ENCODE measurements at regions not wholly inside any gene's neighbourhood (a gene's known extent, or its start where the extent isn't known, plus 50 kb on each side); places are given as distances from the start of the nearest gene placed in this dataset.

DNA sequence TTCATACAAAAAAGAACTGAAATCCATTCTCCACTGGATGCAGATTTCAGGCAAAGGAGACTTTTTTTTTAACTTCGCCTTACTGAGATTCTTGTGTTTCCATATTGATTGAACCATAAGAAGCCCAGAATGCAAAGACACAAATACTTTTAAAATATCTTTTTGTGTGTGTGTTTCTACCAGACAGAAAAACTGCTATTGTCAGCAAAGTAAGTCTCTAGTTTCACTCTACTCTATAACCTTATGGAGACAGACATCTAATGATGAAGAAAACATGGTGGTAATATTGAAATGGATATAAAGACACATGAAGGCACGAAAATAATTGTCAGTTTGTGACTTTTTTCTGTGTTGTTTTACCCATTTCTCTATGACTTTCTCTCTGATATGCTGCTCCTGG is 260.3 kb upstream of the RORB start:
- no peak overlapping the region for H3K27ac ChIP-seq (ENCODE audit: low read depth in 1 of 3, low read length in 2 of 3)
- DNase-seq (no peak), FAIRE-seq (no peak)
- no peak overlapping the region for H3K4me3 ChIP-seq (ENCODE audit: low read depth in 1 of 3, low read length in 3 of 3)
- H3K9me3 ChIP-seq (ENCODE audit: control insufficient read depth in 2 of 2, insufficient read depth in 1 of 2, low read depth in 1 of 2, low read length in 1 of 2) = peaks cover 0 to 6% of the 10 kb centered on the region in 2 donors
- 42 to 54% (median 54%) methylated on average over 2 of the region's 2 CpGs for WGBS, 3 donors
- no peaks in the 10 kb centered on the region for H3K36me3 ChIP-seq (ENCODE audit: control insufficient read depth in 3 of 3, insufficient read depth in 2 of 3, low read depth in 1 of 3, low read length in 3 of 3)
- H3K27me3 ChIP-seq (ENCODE audit: control insufficient read depth in 3 of 3, insufficient read depth in 3 of 3, low read length in 3 of 3) = no peaks in the 10 kb centered on the region
- no peaks in the 10 kb centered on the region for H3K4me1 ChIP-seq (ENCODE audit: control insufficient read depth in 3 of 3, insufficient read depth in 2 of 3, low read depth in 1 of 3, low read length in 2 of 3)

DNA sequence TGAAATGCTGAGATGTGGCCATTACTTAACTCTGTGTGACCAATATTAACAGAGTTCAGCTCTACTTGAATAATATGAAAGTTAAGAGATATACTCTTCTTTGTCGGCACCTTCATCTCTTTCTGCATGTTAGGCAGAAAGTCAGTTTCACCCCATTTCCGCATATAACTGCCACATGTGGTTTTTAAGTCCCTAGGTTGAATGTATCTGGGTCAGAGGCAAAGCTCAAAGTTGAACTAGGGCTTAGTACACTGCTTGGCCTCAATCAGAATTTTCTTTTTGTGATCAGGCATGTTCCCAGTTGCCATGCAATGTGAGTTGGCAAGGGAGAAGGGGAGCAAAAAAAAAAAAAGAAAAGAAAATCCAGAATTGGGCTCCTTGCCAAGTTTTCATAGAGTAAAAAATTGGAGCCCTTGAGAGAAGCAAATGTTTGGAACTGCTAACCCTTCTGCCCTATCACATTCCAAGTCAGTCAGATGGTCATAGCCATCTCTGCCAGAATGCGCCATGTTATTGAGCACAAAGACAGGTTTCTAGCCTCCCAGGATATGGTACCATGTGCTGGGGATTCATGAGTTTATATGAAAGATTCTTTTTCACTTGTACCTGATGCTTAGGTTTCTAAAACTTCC is 251.2 kb upstream of the RORB start:
- no peak overlapping the region for H3K4me3 ChIP-seq (ENCODE audit: low read depth in 1 of 3, low read length in 3 of 3)
- no peak for FAIRE-seq
- no peaks in the 10 kb centered on the region for H3K9me3 ChIP-seq (ENCODE audit: control insufficient read depth in 2 of 2, insufficient read depth in 1 of 2, low read depth in 1 of 2, low read length in 1 of 2)
- no peaks in the 10 kb centered on the region for H3K36me3 ChIP-seq (ENCODE audit: control insufficient read depth in 3 of 3, insufficient read depth in 2 of 3, low read depth in 1 of 3, low read length in 3 of 3)
- no peaks in the 10 kb centered on the region for H3K4me1 ChIP-seq (ENCODE audit: control insufficient read depth in 3 of 3, insufficient read depth in 2 of 3, low read depth in 1 of 3, low read length in 2 of 3)
- WGBS, 3 donors = 76 to 90% (median 87%) methylated on average over 3 of the region's 3 CpGs
- H3K27me3 ChIP-seq (ENCODE audit: control insufficient read depth in 3 of 3, insufficient read depth in 3 of 3, low read length in 3 of 3) = no peaks in the 10 kb centered on the region
- DNase-seq = peak; percentile 3 to 43
- no peak overlapping the region for H3K27ac ChIP-seq (ENCODE audit: low read depth in 1 of 3, low read length in 2 of 3)

DNA sequence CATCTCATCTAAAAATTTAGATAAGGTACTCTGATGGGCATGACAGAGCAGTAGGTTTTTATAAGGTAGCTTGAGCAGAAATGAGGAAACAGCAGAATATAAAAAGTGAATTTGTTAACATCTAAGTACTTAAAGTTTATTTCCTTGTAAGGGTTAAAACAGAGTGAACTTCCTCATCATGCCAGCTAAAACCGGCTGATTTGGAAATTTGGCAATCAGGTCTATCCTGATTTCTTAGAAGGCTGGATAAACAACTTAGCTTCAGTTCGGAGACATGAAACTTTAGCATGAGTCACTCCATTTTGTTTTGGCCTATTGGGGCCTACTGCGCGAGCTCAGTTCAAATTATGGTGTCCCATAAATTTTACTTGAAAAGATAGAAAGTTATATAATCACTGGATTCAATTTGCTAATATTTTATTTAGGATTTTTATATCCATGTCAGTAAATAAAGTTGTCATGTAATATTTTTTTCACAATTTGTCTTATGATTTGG is 241.6 kb upstream of the RORB start:
- WGBS, 3 donors = 51 to 61% (median 53%) methylated on average over 4 of the region's 4 CpGs
- DNase-seq = no peak
- no peaks in the 10 kb centered on the region for H3K4me1 ChIP-seq (ENCODE audit: control insufficient read depth in 3 of 3, insufficient read depth in 2 of 3, low read depth in 1 of 3, low read length in 2 of 3)
- no peaks in the 10 kb centered on the region for H3K9me3 ChIP-seq (ENCODE audit: control insufficient read depth in 2 of 2, insufficient read depth in 1 of 2, low read depth in 1 of 2, low read length in 1 of 2)
- H3K27ac ChIP-seq (ENCODE audit: low read depth in 1 of 3, low read length in 2 of 3) = no peak overlapping the region
- FAIRE-seq = no peak
- H3K27me3 ChIP-seq (ENCODE audit: control insufficient read depth in 3 of 3, insufficient read depth in 3 of 3, low read length in 3 of 3) = no peaks in the 10 kb centered on the region
- no peaks in the 10 kb centered on the region for H3K36me3 ChIP-seq (ENCODE audit: control insufficient read depth in 3 of 3, insufficient read depth in 2 of 3, low read depth in 1 of 3, low read length in 3 of 3)
- H3K4me3 ChIP-seq (ENCODE audit: low read depth in 1 of 3, low read length in 3 of 3) = no peak overlapping the region

DNA sequence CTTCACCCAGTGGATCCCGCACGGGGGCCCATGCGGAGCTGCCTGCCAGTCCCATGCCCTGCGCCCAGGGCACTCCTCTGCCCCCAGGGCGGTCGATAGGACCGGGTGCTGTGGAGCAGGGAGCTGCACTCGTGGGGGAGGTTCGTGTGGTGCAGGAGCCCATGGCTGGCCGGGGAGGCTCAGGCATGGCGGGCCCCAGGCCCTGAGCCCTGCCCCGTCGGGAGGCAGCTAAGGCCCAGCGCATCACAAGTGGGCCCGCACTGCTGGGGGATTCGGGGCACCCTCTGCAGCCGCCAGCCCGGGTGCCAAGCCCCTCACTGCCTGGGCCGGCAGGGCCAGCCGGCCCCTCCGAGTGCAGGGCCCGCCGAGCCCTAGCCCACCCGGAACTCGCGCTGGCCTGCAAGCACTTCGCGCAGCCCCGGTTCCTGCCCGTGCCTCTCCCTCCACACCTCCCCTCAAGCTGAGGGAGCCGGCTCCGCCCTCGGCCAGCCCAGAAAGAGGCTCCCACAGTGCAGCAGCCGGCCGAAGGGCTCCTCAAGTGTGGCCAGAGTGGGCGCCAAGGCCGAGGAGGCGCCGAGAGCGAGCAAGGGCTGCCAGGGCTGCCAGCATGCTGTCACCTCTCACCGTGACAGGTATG is 221.1 kb upstream of the RORB start:
- Histone ChIP-seq H3K4me3 (ENCODE audit: low read depth in 1 of 3, low read length in 3 of 3) (no peak overlapping the region), H3K36me3 (ENCODE audit: control insufficient read depth in 3 of 3, insufficient read depth in 2 of 3, low read depth in 1 of 3, low read length in 3 of 3) (no peaks in the 10 kb centered on the region), H3K4me1 (ENCODE audit: control insufficient read depth in 3 of 3, insufficient read depth in 2 of 3, low read depth in 1 of 3, low read length in 2 of 3) (no peaks in the 10 kb centered on the region), H3K9me3 (ENCODE audit: control insufficient read depth in 2 of 2, insufficient read depth in 1 of 2, low read depth in 1 of 2, low read length in 1 of 2) (peaks cover 0 to 4% of the 10 kb centered on the region in 2 donors), H3K27me3 (ENCODE audit: control insufficient read depth in 3 of 3, insufficient read depth in 3 of 3, low read length in 3 of 3) (no peaks in the 10 kb centered on the region), H3K27ac (ENCODE audit: low read depth in 1 of 3, low read length in 2 of 3) (no peak overlapping the region)
- FAIRE-seq = no peak
- 89 to 93% (median 90%) methylated on average over 35 to 41 of the region's 41 CpGs for WGBS, 3 donors
- no peak for DNase-seq

DNA sequence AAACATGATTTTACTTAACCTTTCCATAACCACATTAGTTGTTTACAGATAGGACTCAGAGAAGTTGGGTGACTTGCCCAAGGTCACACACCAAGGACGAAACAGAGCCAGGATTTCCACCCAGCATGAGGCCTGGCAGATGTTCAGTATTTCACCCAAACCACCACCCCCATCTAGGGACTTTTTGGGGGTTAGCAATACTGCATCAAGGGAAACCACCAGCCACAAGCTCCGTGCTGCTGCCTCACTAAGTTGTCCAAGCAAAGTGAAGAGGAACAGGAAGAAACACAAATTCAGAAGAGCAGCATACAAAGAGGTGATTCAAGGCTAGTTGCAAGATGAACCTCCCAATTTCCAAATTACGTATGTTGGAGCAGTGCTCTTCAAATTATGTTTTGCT is 219.6 kb upstream of the RORB start:
- WGBS, 3 donors = 41 to 50% (median 48%) methylated on average over 3 of the region's 3 CpGs
- FAIRE-seq = no peak
- peak in 1 of 2 donors; percentile 12 for DNase-seq

DNA sequence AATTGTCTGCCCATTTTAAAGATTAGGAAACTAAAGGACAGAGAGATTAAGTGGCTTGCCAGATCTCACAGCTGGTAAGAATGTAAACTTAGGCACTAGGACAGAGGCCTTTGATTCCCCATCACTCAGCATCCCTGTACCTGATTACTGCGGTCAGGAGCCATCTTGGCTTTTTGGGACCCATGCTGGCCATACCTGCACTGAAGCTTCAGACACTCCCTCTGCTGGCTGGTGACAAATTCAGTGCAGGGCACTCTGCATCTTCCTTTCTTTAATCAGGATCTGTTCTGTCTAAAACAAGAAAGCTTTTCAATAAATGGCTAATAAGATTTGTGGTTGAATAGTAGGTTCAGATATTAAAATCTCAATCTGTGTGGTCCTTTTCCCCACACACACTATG is 215.5 kb upstream of the RORB start:
- no peaks in the 10 kb centered on the region for H3K9me3 ChIP-seq (ENCODE audit: control insufficient read depth in 2 of 2, insufficient read depth in 1 of 2, low read depth in 1 of 2, low read length in 1 of 2)
- H3K4me3 ChIP-seq (ENCODE audit: low read depth in 1 of 3, low read length in 3 of 3) = no peak overlapping the region
- FAIRE-seq = no peak
- H3K36me3 ChIP-seq (ENCODE audit: control insufficient read depth in 3 of 3, insufficient read depth in 2 of 3, low read depth in 1 of 3, low read length in 3 of 3) = no peaks in the 10 kb centered on the region
- no peak for DNase-seq
- no peaks in the 10 kb centered on the region for H3K4me1 ChIP-seq (ENCODE audit: control insufficient read depth in 3 of 3, insufficient read depth in 2 of 3, low read depth in 1 of 3, low read length in 2 of 3)
- 85 to 90% (median 87%) methylated on average over 1 of the region's 1 CpG for WGBS, 3 donors
- H3K27ac ChIP-seq (ENCODE audit: low read depth in 1 of 3, low read length in 2 of 3) = no peak overlapping the region
- no peaks in the 10 kb centered on the region for H3K27me3 ChIP-seq (ENCODE audit: control insufficient read depth in 3 of 3, insufficient read depth in 3 of 3, low read length in 3 of 3)

More for the DNA sequence above, 219.6 kb upstream of the RORB start:
- H3K36me3 ChIP-seq (ENCODE audit: control insufficient read depth in 3 of 3, insufficient read depth in 2 of 3, low read depth in 1 of 3, low read length in 3 of 3) = no peaks in the 10 kb centered on the region
- no peaks in the 10 kb centered on the region for H3K27me3 ChIP-seq (ENCODE audit: control insufficient read depth in 3 of 3, insufficient read depth in 3 of 3, low read length in 3 of 3)
- H3K9me3 ChIP-seq (ENCODE audit: control insufficient read depth in 2 of 2, insufficient read depth in 1 of 2, low read depth in 1 of 2, low read length in 1 of 2) = peaks cover 0 to 4% of the 10 kb centered on the region in 2 donors
- H3K4me3 ChIP-seq (ENCODE audit: low read depth in 1 of 3, low read length in 3 of 3) = no peak overlapping the region
- H3K4me1 ChIP-seq (ENCODE audit: control insufficient read depth in 3 of 3, insufficient read depth in 2 of 3, low read depth in 1 of 3, low read length in 2 of 3) = no peaks in the 10 kb centered on the region
- no peak overlapping the region for H3K27ac ChIP-seq (ENCODE audit: low read depth in 1 of 3, low read length in 2 of 3)

DNA sequence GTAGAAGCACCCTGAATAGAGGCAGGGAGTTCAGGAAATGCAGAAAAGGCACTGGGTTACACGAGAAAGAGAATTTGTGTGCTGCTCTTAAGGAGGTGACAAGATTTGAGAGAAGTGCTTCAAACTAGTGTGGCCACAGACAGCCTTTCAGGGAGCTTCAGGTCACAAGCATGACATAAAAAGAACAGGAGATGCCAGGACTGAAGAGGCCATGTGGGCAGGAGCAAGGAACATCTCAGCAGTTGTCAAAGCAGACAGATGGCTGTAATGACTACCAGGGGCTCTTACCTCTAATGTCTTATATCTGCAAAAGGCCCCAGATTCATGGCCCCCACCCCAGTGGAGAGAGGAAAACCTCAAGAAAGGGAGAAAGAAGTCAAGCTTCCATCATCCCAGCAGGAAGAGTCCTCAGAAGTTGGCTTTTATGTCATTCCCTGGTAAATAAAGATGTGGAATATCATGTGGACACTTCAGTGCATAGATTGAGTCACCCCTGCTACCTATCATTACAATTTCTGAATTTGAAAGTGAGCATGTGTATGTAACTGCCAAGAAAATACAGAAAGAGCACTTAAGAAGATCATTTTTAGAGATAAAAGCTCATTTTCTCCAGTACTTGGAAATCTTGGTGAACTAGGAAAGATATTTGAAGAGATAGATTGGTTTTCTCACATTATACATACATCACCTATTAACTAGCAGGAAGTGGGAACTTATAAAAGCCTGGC is 214.4 kb upstream of the RORB start:
- WGBS, 3 donors = 0 to 33% (median 0%) methylated on average over 1 of the region's 1 CpG
- DNase-seq (no peak), FAIRE-seq (no peak)
- Histone ChIP-seq H3K9me3 (ENCODE audit: control insufficient read depth in 2 of 2, insufficient read depth in 1 of 2, low read depth in 1 of 2, low read length in 1 of 2) (no peaks in the 10 kb centered on the region), H3K27ac (ENCODE audit: low read depth in 1 of 3, low read length in 2 of 3) (no peak overlapping the region), H3K27me3 (ENCODE audit: control insufficient read depth in 3 of 3, insufficient read depth in 3 of 3, low read length in 3 of 3) (no peaks in the 10 kb centered on the region), H3K4me3 (ENCODE audit: low read depth in 1 of 3, low read length in 3 of 3) (no peak overlapping the region), H3K36me3 (ENCODE audit: control insufficient read depth in 3 of 3, insufficient read depth in 2 of 3, low read depth in 1 of 3, low read length in 3 of 3) (no peaks in the 10 kb centered on the region), H3K4me1 (ENCODE audit: control insufficient read depth in 3 of 3, insufficient read depth in 2 of 3, low read depth in 1 of 3, low read length in 2 of 3) (no peaks in the 10 kb centered on the region)

DNA sequence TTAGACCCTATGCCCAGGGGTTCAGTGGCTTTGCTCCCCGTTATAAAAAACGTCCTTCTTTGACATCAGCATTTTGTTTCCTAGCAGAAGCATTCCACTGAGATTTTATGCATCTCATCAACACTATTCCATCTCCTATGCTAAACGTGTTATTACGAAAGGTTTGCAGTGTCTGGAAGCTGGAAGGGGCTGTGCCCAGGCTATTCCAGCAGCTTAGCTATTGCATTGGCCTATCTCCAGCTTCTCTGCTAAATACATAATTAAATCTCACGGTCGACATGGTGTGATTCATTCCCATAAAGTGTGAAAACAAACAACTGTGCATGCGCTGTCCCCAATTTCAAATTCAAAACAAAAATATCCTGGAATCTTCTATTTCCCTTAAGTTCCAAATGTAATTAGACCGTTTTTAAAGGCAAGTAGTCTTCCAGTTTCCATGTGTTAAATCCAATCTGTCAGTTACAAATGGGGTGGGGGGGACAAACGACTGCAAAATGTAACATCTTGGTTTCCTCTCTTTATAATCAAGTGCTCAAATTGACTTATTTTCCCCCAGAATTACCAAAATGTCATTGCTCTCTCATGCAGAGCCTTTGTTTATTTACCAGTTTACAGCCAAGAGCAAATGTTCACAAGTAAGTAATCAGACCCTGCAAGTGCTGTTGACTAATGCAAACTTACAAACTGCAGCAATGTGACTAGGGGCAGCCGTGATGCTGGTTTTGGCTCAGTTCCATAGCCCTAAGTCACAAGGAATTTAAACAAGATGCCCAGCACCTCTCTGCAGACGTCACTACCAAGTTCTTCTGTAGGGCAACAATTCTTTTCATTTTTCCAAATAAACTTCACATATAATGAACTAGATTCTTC is 212.3 kb upstream of the RORB start:
- WGBS, 3 donors = 35 to 51% (median 48%) methylated on average over 11 of the region's 11 CpGs
- Histone ChIP-seq H3K27ac (ENCODE audit: low read depth in 1 of 3, low read length in 2 of 3) (no peak overlapping the region), H3K27me3 (ENCODE audit: control insufficient read depth in 3 of 3, insufficient read depth in 3 of 3, low read length in 3 of 3) (no peaks in the 10 kb centered on the region), H3K4me3 (ENCODE audit: low read depth in 1 of 3, low read length in 3 of 3) (no peak overlapping the region), H3K9me3 (ENCODE audit: control insufficient read depth in 2 of 2, insufficient read depth in 1 of 2, low read depth in 1 of 2, low read length in 1 of 2) (no peaks in the 10 kb centered on the region), H3K36me3 (ENCODE audit: control insufficient read depth in 3 of 3, insufficient read depth in 2 of 3, low read depth in 1 of 3, low read length in 3 of 3) (no peaks in the 10 kb centered on the region), H3K4me1 (ENCODE audit: control insufficient read depth in 3 of 3, insufficient read depth in 2 of 3, low read depth in 1 of 3, low read length in 2 of 3) (no peaks in the 10 kb centered on the region)
- FAIRE-seq (no peak), DNase-seq (no peak)
